ENCODE measurements at regions not wholly inside any gene's neighbourhood (a gene's known extent, or its start where the extent isn't known, plus 50 kb on each side); places are given as distances from the start of the nearest gene placed in this dataset.

DNA sequence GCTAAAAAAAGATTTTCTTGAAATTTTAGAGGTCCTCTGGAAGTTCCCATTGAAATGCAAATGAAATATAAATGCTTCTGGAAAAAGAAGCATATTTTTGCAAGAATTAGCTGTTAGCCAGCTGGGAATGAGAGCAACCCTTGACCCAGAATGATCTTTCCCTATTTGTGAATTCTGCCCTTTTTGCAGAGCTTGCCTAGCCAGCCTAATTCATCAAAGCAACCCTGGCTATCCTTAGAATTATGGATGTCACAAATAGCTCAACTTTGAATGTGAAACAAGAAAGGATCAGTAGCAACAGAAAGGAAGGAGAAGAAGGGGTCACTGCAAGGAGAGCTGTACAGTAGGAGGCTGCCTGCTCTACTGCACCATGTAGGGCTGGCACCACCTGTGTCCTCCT is 345.9 kb downstream of the EFNA5 start:
- TF ChIP-seq, protein P1, sequence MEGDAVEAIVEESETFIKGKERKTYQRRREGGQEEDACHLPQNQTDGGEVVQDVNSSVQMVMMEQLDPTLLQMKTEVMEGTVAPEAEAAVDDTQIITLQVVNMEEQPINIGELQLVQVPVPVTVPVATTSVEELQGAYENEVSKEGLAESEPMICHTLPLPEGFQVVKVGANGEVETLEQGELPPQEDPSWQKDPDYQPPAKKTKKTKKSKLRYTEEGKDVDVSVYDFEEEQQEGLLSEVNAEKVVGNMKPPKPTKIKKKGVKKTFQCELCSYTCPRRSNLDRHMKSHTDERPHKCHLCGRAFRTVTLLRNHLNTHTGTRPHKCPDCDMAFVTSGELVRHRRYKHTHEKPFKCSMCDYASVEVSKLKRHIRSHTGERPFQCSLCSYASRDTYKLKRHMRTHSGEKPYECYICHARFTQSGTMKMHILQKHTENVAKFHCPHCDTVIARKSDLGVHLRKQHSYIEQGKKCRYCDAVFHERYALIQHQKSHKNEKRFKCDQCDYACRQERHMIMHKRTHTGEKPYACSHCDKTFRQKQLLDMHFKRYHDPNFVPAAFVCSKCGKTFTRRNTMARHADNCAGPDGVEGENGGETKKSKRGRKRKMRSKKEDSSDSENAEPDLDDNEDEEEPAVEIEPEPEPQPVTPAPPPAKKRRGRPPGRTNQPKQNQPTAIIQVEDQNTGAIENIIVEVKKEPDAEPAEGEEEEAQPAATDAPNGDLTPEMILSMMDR (conservative IDR thresholded peaks at IDR 0.05 in 1 of 2, IDR thresholded peaks at IDR 0.05 in 1 of 2; ENCODE audit: extremely low read depth in 1 of 2, insufficient read depth in 1 of 2, low read depth in 1 of 2, low read length in 2 of 2): no peak
- TF ChIP-seq EZH2 (IDR thresholded peaks at IDR 0.05; ENCODE audit: borderline replicate concordance, low read length): no peak

Data from mammary epithelial cell (primary cell).